Keratinocyte (primary cell): ENCODE measurements at regions not wholly inside any gene's neighbourhood (a gene's known extent, or its start where the extent isn't known, plus 50 kb on each side); places are given as distances from the start of the nearest gene placed in this dataset.

Source experiments
- EZH2 ChIP-seq: IDR thresholded peaks from one replicate; pipeline ENCODE4 v1.6.1; 2012; ENCODE audit warnings: inconsistent platforms, mild to moderate bottlenecking, low read length, moderate library complexity
- TF ChIP-seq, protein P1 (sequence below), 3 experiments: IDR thresholded peaks in 1 of 3; conservative IDR thresholded peaks in 1 of 3; optimal IDR thresholded peaks in 1 of 3; 2 replicates in 2 of 3; 3 replicates in 1 of 3; pipeline versions ENCODE3 to v1.5.1; 2011; ENCODE audit warnings: low read length in 3 of 3, mild to moderate bottlenecking in 3 of 3, moderate library complexity in 2 of 3, control low read depth in 1 of 3, inconsistent platforms in 1 of 3; ENCODE audit not compliant: insufficient read depth in 2 of 3; ENCODE audit errors: extremely low read depth in 1 of 3

DNA sequence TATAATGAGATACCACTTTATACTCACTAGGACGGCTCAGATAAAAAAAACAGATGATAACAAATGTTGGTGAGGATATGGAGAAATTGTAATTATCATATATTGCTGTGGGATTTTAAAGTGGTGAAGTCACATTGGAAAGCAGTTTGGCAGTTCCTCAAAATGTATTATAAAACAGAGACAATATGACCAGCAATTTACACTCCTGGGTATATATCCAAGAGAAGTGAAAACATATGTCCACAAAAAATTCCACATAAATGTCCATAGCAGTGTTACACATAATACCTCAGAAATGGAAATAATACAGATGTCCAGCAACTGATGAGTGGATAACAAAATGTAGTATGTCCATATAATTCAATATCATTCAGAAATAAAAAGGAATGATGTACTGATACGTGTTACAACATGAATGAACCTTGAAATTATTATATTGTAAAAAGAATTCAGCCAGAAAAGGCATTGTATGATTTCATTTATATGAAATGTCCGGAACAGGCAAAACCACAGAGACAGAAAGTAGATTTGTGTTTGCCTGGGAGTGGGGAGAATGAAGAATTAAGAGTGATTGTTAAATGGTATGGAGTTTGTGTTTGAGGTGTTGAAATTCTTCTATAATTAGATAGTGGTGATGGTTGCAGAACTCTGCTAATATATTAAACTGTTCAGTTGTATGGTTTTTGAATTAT, 220.9 kb downstream of the SLC7A11 start:
- TF ChIP-seq EZH2: no peak
- TF ChIP-seq, protein P1, sequence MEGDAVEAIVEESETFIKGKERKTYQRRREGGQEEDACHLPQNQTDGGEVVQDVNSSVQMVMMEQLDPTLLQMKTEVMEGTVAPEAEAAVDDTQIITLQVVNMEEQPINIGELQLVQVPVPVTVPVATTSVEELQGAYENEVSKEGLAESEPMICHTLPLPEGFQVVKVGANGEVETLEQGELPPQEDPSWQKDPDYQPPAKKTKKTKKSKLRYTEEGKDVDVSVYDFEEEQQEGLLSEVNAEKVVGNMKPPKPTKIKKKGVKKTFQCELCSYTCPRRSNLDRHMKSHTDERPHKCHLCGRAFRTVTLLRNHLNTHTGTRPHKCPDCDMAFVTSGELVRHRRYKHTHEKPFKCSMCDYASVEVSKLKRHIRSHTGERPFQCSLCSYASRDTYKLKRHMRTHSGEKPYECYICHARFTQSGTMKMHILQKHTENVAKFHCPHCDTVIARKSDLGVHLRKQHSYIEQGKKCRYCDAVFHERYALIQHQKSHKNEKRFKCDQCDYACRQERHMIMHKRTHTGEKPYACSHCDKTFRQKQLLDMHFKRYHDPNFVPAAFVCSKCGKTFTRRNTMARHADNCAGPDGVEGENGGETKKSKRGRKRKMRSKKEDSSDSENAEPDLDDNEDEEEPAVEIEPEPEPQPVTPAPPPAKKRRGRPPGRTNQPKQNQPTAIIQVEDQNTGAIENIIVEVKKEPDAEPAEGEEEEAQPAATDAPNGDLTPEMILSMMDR (optimal IDR thresholded peaks at IDR 0.05 in 1 of 3, IDR thresholded peaks at IDR 0.05 in 1 of 3, conservative IDR thresholded peaks at IDR 0.05 in 1 of 3; ENCODE audit: extremely low read depth in 1 of 3, insufficient read depth in 2 of 3, low read length in 3 of 3): no peak
